HL-60 (cell line): ENCODE measurements at regions not wholly inside any gene's neighbourhood (a gene's known extent, or its start where the extent isn't known, plus 50 kb on each side); places are given as distances from the start of the nearest gene placed in this dataset.

Experiments used
- DNase-seq, 2 experiments: peaks; one replicate each; pipeline ENCODE4 v3.0.0-alpha.2; 2010 to 2020; ENCODE audit warnings: low read depth in 1 of 2, low spot score in 1 of 2
- H3K27ac ChIP-seq: fragments of 250-450 bp; sonication (Bioruptor Pico); replicated peaks from 2 replicates; pipeline ENCODE4 v1.5.1; 2020; ENCODE audit warnings: mild to moderate bottlenecking, moderate library complexity
- H3K27me3 ChIP-seq: fragments of 250-450 bp; sonication (Bioruptor Pico); 2 replicates; pipeline ENCODE4 v1.5.1; 2021; ENCODE audit warnings: mild to moderate bottlenecking, moderate library complexity; ENCODE audit not compliant: insufficient read depth, poor library complexity, severe bottlenecking
- H3K4me3 ChIP-seq: replicated peaks from 2 replicates; pipeline ENCODE4 v1.5.1; 2011; ENCODE audit warnings: mild to moderate bottlenecking, control low read depth, low read length; ENCODE audit not compliant: insufficient read depth
- CTCF ChIP-seq: IDR thresholded peaks from one replicate; pipeline ENCODE4 v1.5.1; 2011; ENCODE audit warnings: low read length, control low read depth, inconsistent platforms; ENCODE audit not compliant: insufficient read depth
- GABPA ChIP-seq: IDR thresholded peaks from 2 replicates; pipeline ENCODE4 v1.6.1; 2012; ENCODE audit warnings: low read depth
- POLR2AphosphoS5 ChIP-seq: IDR thresholded peaks from 2 replicates; pipeline ENCODE4 v1.6.1; 2012; ENCODE audit warnings: low read depth
- REST ChIP-seq: IDR thresholded peaks from 2 replicates; pipeline ENCODE4 v1.6.1; 2012; ENCODE audit warnings: low read depth; ENCODE audit not compliant: insufficient replicate concordance
- SPI1 ChIP-seq: IDR thresholded peaks from 2 replicates; pipeline ENCODE4 v1.6.1; 2012; ENCODE audit warnings: low read depth, mild to moderate bottlenecking, borderline replicate concordance

DNA sequence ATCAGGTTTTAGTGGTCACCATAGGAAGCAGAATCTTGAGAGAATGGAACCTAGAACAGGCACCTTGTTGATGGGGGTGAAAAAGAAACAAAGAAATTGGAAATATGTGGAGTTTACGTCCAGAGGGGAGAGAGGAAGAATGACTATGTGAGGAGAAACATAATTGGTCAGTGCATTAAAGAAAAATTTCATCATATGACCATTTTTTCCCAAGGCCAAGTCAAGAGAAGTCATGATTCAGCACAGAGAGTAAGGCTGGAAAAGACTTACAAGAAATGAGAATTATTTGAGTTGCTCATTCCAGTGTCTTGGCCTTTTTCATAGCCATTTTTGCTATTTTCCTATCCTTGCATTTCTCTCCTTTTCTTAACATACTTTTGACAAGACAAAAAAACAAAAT is 421.7 kb downstream of the EFNB2 start:
- Histone ChIP-seq H3K4me3 (no peak overlapping the region), H3K27me3 (no peaks in the 10 kb centered on the region), H3K27ac (no peak overlapping the region)
- no peak for TF ChIP-seq CTCF
- no peak for TF ChIP-seq REST
- TF ChIP-seq SPI1 = no peak
- TF ChIP-seq GABPA = no peak
- no peak for TF ChIP-seq POLR2AphosphoS5
- DNase-seq = no peak

- TF ChIP-seq SPI1 = no peak
- TF ChIP-seq GABPA = no peak
- no peak for TF ChIP-seq POLR2AphosphoS5
Measured at GRCh38 chr13:106112191-106112590, 423.3 kb downstream of the EFNB2 start.

GRCh38 chr13:106110241-106110855 is 425.1 kb downstream of the EFNB2 start:
- no peak for DNase-seq
- H3K27ac ChIP-seq = no peak overlapping the region
- no peaks in the 10 kb centered on the region for H3K27me3 ChIP-seq
- no peak overlapping the region for H3K4me3 ChIP-seq
- TF ChIP-seq CTCF (no peak), SPI1 (no peak), GABPA (no peak), REST (no peak), POLR2AphosphoS5 (no peak)

More at GRCh38 chr13:106112191-106112590, 423.3 kb downstream of the EFNB2 start:
- no peaks in the 10 kb centered on the region for H3K27me3 ChIP-seq
- H3K4me3 ChIP-seq = no peak overlapping the region
- DNase-seq = no peak
- H3K27ac ChIP-seq = no peak overlapping the region

GRCh38 chr13:106109391-106109791 is 426.1 kb downstream of the EFNB2 start:
- Histone ChIP-seq H3K27me3 (no peaks in the 10 kb centered on the region), H3K4me3 (no peak overlapping the region), H3K27ac (no peak overlapping the region)
- TF ChIP-seq CTCF (no peak), REST (no peak), SPI1 (no peak), POLR2AphosphoS5 (no peak), GABPA (no peak)
- DNase-seq = no peak
